ENCODE measurements at regions not wholly inside any gene's neighbourhood (a gene's known extent, or its start where the extent isn't known, plus 50 kb on each side); places are given as distances from the start of the nearest gene placed in this dataset.
"Not testable (repeated sequence)": the region's sequence is repeated elsewhere in the genome, so short reads cannot be mapped to it uniquely, and the experiment has no call there.

DNA sequence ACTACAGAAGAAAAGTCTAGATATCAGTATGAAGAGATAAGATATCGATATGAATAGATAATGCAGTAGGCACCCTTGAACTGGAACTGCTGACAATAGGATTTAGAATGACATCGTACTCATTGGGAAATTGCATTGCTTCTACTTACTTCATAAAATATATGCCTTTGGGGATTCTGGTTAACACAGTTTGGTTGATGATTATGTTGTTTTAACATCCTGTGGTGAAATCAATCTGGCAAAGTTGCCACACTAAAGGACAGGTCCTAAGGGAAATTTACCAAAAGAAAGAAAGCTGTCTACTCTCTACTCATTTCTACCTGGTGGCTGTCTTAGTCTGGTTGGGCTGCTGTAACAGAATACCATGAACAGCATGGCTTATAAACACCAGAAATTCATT, 417.4 kb upstream of the DPH6 start:
- CTCF ChIA-PET: no interaction called here

GRCh38 chr15:35966781-35967180, 420.8 kb upstream of the DPH6 start:
- Mint-ChIP-seq H3K36me3 (ENCODE audit: insufficient read depth, unreplicated experiment) (no peaks in the 10 kb centered on the region), H3K4me3 (ENCODE audit: unreplicated experiment) (no peak overlapping the region), H3K4me1 (ENCODE audit: insufficient read depth, unreplicated experiment) (no peaks in the 10 kb centered on the region), H3K27me3 (ENCODE audit: insufficient read depth, unreplicated experiment) (no peaks in the 10 kb centered on the region), H3K9me3 (ENCODE audit: unreplicated experiment) (no peaks in the 10 kb centered on the region), H3K27ac (ENCODE audit: low read depth, unreplicated experiment) (no peak overlapping the region)
- ChIA-PET CTCF (no interaction called here), POLR2A (no interaction called here)
- no peak for TF ChIP-seq CTCF (IDR thresholded peaks at IDR 0.05; ENCODE audit: unreplicated experiment)
- no TSS peak for BruUV-seq (replicated peaks)
- intact Hi-C loops (cut with micrococcal nuclease): no loop called here
- no peak for DNase-seq (ENCODE audit: unreplicated experiment)

More for the DNA sequence above, 417.4 kb upstream of the DPH6 start:
- intact Hi-C loops (cut with micrococcal nuclease): no loop called here
- POLR2A ChIA-PET: no interaction called here
- H3K9me3 Mint-ChIP-seq (ENCODE audit: unreplicated experiment): no peaks in the 10 kb centered on the region
- H3K27ac Mint-ChIP-seq (ENCODE audit: low read depth, unreplicated experiment): no peak overlapping the region
- no peak overlapping the region for H3K4me3 Mint-ChIP-seq (ENCODE audit: unreplicated experiment)
- no peaks in the 10 kb centered on the region for H3K36me3 Mint-ChIP-seq (ENCODE audit: insufficient read depth, unreplicated experiment)
- peak; percentile 14 for DNase-seq (ENCODE audit: unreplicated experiment)
- no peak for TF ChIP-seq CTCF (IDR thresholded peaks at IDR 0.05; ENCODE audit: unreplicated experiment)
- no peaks in the 10 kb centered on the region for H3K27me3 Mint-ChIP-seq (ENCODE audit: insufficient read depth, unreplicated experiment)
- H3K4me1 Mint-ChIP-seq (ENCODE audit: insufficient read depth, unreplicated experiment): no peaks in the 10 kb centered on the region
- BruUV-seq (replicated peaks): no TSS peak

GRCh38 chr15:35967968-35968367, 422.0 kb upstream of the DPH6 start:
- DNase-seq (ENCODE audit: unreplicated experiment); H3K9me3 Mint-ChIP-seq (ENCODE audit: unreplicated experiment); H3K4me1 Mint-ChIP-seq (ENCODE audit: insufficient read depth, unreplicated experiment); POLR2A ChIA-PET; H3K27me3 Mint-ChIP-seq (ENCODE audit: insufficient read depth, unreplicated experiment); CTCF ChIA-PET; H3K27ac Mint-ChIP-seq (ENCODE audit: low read depth, unreplicated experiment); H3K4me3 Mint-ChIP-seq (ENCODE audit: unreplicated experiment); intact Hi-C loops (cut with micrococcal nuclease); BruUV-seq (replicated peaks); H3K36me3 Mint-ChIP-seq (ENCODE audit: insufficient read depth, unreplicated experiment): not testable (repeated sequence)

DNA sequence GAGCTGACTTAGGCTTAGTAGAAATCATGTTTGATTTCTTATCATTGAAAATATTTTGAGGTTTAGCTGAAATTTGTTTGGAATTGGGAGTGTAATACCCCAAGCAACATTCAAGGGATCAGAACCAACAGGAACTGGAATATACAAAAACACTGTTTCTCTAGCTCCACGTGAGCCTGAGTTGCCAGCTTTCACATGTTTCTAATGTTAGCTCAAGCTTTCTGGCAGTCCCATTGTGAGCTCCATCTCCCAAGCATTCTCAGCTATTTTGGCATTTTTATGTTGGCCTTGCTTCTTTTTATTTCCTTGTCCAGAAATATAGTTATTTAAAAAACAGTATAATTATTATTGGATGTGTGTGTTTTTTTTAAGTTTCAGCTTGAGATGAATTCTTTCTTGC, 427.1 kb upstream of the DPH6 start:
- Mint-ChIP-seq H3K9me3 (ENCODE audit: unreplicated experiment) (no peaks in the 10 kb centered on the region), H3K4me3 (ENCODE audit: unreplicated experiment) (no peak overlapping the region), H3K4me1 (ENCODE audit: insufficient read depth, unreplicated experiment) (no peaks in the 10 kb centered on the region), H3K27ac (ENCODE audit: low read depth, unreplicated experiment) (no peak overlapping the region), H3K36me3 (ENCODE audit: insufficient read depth, unreplicated experiment) (no peaks in the 10 kb centered on the region), H3K27me3 (ENCODE audit: insufficient read depth, unreplicated experiment) (no peaks in the 10 kb centered on the region)
- CTCF ChIA-PET: interaction anchor here (0.6 to 0.7 kb wide), 2 partner anchors 220 to 447 kb away, joined by 3 read pairs; no protein-coding TSS in a partner anchor
- POLR2A ChIA-PET: no interaction called here
- intact Hi-C loops (cut with micrococcal nuclease): no loop called here
- no TSS peak for BruUV-seq (replicated peaks)
- no peak for DNase-seq (ENCODE audit: unreplicated experiment)
- TF ChIP-seq CTCF (IDR thresholded peaks at IDR 0.05; ENCODE audit: unreplicated experiment): no peak

DNA sequence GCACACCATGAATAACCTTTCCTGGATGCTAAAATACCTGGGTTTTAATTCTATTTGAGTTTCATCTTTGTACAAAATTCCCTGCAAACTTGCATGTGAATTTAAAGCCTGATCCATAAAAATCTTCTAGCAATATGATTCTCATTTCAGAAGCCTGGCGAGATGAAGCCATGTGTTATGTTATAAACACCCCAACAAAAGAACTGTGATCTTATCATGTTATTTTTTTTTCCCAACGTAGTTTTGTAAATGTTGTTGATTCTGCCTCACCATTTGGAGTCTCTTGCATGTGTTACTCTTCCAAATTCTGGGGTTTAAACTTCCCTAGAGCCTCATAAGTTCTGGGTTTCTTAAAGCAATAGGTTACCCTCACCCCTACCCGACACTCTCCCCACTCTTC, 428.1 kb upstream of the DPH6 start:
- Mint-ChIP-seq H3K27ac (ENCODE audit: low read depth, unreplicated experiment) (no peak overlapping the region), H3K4me1 (ENCODE audit: insufficient read depth, unreplicated experiment) (no peaks in the 10 kb centered on the region), H3K36me3 (ENCODE audit: insufficient read depth, unreplicated experiment) (no peaks in the 10 kb centered on the region), H3K9me3 (ENCODE audit: unreplicated experiment) (no peaks in the 10 kb centered on the region), H3K4me3 (ENCODE audit: unreplicated experiment) (no peak overlapping the region), H3K27me3 (ENCODE audit: insufficient read depth, unreplicated experiment) (no peaks in the 10 kb centered on the region)
- no peak for DNase-seq (ENCODE audit: unreplicated experiment)
- TF ChIP-seq CTCF (IDR thresholded peaks at IDR 0.05; ENCODE audit: unreplicated experiment): no peak
- CTCF ChIA-PET: interaction anchor here (1.5 kb wide), 1 partner anchor 223 kb away, joined by 4 read pairs; no protein-coding TSS in a partner anchor
- no TSS peak for BruUV-seq (replicated peaks)
- POLR2A ChIA-PET: no interaction called here
- intact Hi-C loops (cut with micrococcal nuclease): no loop called here

All from MCF 10A (cell line).